Panc1 (cell line): ENCODE measurements at regions not wholly inside any gene's neighbourhood (a gene's known extent, or its start where the extent isn't known, plus 50 kb on each side); places are given as distances from the start of the nearest gene placed in this dataset.

ENCODE experiments used
- ATAC-seq: fragments of 200-7000 bp; cut with Tn5 transposase; 2 replicates; pipeline ENCODE4 v1.9.1; 2020; ENCODE audit warnings: mild to moderate bottlenecking, moderate library complexity
- BruUV-seq: library from RNA; stranded (reverse); fragments of 400-500 nt; replicated peaks from 2 replicates; lab custom pipeline; 2021; lab: Mats Ljungman, UMichigan
- CTCF ChIA-PET: fragments of 300-600 bp; sonication (Branson Sonifier 250); formaldehyde crosslinking; loops from one replicate; lab custom pipeline; 2022; ENCODE audit warnings: antibody characterized with exemption; lab: Charles Lee
- POLR2A ChIA-PET: fragments of 300-600 bp; sonication (Branson Sonifier 250); formaldehyde crosslinking; loops from one replicate; lab custom pipeline; 2022; ENCODE audit warnings: antibody characterized with exemption; lab: Charles Lee
- DNase-seq: peaks from one replicate; pipeline ENCODE4 v3.0.0-alpha.2; 2010; ENCODE audit warnings: low read depth, low spot score
- H3K27ac ChIP-seq: 2 replicates; pipeline ENCODE4 v1.5.1; 2011; ENCODE audit warnings: mild to moderate bottlenecking, low read length, inconsistent platforms
- H3K27me3 ChIP-seq: fragments of 200-500 bp; sonication (Bioruptor generic); 2 replicates; pipeline ENCODE4 v1.6.0; 2014; ENCODE audit warnings: low read length, inconsistent platforms; ENCODE audit not compliant: control insufficient read depth, insufficient read depth
- H3K36me3 ChIP-seq: fragments of 200-500 bp; sonication (Bioruptor generic); 2 replicates; pipeline ENCODE4 v1.5.1; 2014; ENCODE audit warnings: inconsistent platforms, mild to moderate bottlenecking, low read length, moderate library complexity; ENCODE audit not compliant: control insufficient read depth, insufficient read depth
- H3K4me1 ChIP-seq: 2 replicates; pipeline ENCODE4 v1.5.1; 2011; ENCODE audit warnings: inconsistent platforms, mild to moderate bottlenecking, low read length, moderate library complexity; ENCODE audit not compliant: control insufficient read depth, insufficient read depth
- H3K4me3 ChIP-seq, 2 experiments: 2 replicates each; pipeline ENCODE4 v1.5.1; 2011 to 2012; ENCODE audit warnings: low read depth in 2 of 2, low read length in 2 of 2, mild to moderate bottlenecking in 2 of 2, inconsistent platforms in 1 of 2, moderate library complexity in 1 of 2
- H3K9me3 ChIP-seq: fragments of 200-500 bp; sonication (Bioruptor generic); 2 replicates; pipeline ENCODE4 v1.5.1; 2014; ENCODE audit warnings: low read depth, mild to moderate bottlenecking, inconsistent platforms, low read length, moderate library complexity; ENCODE audit not compliant: control insufficient read depth, insufficient read depth
- CTCF ChIP-seq: fragments of 450-650 bp; IDR thresholded peaks from 2 replicates; pipeline ENCODE4 v1.5.1; 2017; ENCODE audit warnings: mild to moderate bottlenecking
- POLR2AphosphoS5 ChIP-seq: IDR thresholded peaks from 2 replicates; pipeline ENCODE4 v1.6.1; 2012; ENCODE audit warnings: mild to moderate bottlenecking, low read depth, low read length, moderate library complexity
- REST ChIP-seq, 2 experiments: IDR thresholded peaks; 2 replicates each; pipeline ENCODE4 v1.6.1; 2011 to 2012; ENCODE audit warnings: low read depth in 2 of 2, control low read depth in 1 of 2, low read length in 1 of 2, mild to moderate bottlenecking in 1 of 2, moderate library complexity in 1 of 2; ENCODE audit not compliant: insufficient read depth in 1 of 2
- SIN3A ChIP-seq: IDR thresholded peaks from 2 replicates; pipeline ENCODE4 v1.6.1; 2012; ENCODE audit warnings: low read depth, mild to moderate bottlenecking, low read length, moderate library complexity, borderline replicate concordance; ENCODE audit not compliant: insufficient read depth
- TCF7L2 ChIP-seq: IDR thresholded peaks from 2 replicates; pipeline ENCODE4 v1.6.1; 2011; ENCODE audit warnings: mild to moderate bottlenecking, low read depth, low read length, inconsistent platforms
- in situ Hi-C: cut with HindIII; loops from 2 replicates; pipeline ENCODE4 v1.10.0; 2016; ENCODE audit warnings: low sequenced_read_pairs, low pct_unique_long_range_greater_than_20kb
- intact Hi-C: fragments of 100-400 bp; cut with micrococcal nuclease; formaldehyde crosslinking; loops from one replicate; pipeline ENCODE4 v1.10.0; 2022; ENCODE audit not compliant: unreplicated experiment

DNA sequence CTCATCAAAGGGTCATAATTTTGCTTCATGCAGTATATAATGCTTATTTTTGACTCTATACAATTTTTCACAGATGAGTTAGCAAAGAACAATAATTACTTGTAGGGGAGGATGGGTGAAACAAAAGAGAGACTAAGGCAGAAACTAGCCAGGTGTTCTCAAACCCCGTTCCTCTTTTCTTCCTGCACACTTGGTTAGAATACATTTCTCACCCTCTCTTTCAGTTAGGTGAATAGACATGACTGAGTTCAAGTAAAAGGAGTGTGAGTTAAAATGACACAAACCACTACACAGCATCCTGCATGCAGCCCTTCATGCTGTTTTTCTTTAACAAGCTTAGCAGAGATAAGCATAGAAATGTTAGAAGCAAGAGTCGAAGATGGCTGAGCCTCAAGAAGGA, 922.2 kb downstream of the TBL1XR1 start:
- no TSS peak for BruUV-seq

DNA sequence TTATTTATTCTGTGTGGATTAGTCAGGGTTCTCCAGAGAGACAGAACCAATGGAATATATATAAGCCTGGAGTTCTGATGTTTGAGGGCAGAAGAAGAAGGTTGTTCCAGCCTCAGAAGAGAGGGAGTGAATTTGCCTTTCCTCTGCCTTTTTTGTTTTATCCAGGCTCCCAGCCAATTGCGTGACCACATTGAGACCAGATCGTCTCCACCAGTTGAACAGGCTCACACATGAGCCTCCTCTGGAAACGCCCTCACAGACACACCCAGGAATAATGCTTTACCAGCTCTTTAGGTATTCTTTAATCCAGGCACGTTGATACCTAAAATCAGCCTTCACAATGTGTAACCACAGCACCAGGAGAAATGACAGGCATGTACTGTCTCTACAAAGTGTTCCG, 923.1 kb downstream of the TBL1XR1 start:
- Histone ChIP-seq H3K27ac (no peak overlapping the region), H3K9me3 (no peaks in the 10 kb centered on the region), H3K27me3 (no peaks in the 10 kb centered on the region), H3K36me3 (no peaks in the 10 kb centered on the region), H3K4me3 (no peak overlapping the region), H3K4me1 (no peaks in the 10 kb centered on the region)
- ChIA-PET POLR2A (no interaction called here), CTCF (no interaction called here)
- TF ChIP-seq POLR2AphosphoS5 (no peak), REST (IDR thresholded peaks at IDR 0.05; ENCODE audit: insufficient read depth in 1 of 2, low read depth in 2 of 2, low read length in 1 of 2) (no peak), CTCF (no peak), SIN3A (no peak), TCF7L2 (no peak)
- no TSS peak for BruUV-seq
- intact Hi-C loops: no loop called here
- ATAC-seq: no peak
- DNase-seq: no peak
- in situ Hi-C loops: no loop called here

More for the DNA sequence above, 922.2 kb downstream of the TBL1XR1 start:
- TF ChIP-seq SIN3A (no peak), POLR2AphosphoS5 (no peak), REST (IDR thresholded peaks at IDR 0.05; ENCODE audit: insufficient read depth in 1 of 2, low read depth in 2 of 2, low read length in 1 of 2) (no peak), CTCF (no peak)
- Histone ChIP-seq H3K36me3 (no peaks in the 10 kb centered on the region), H3K27me3 (no peaks in the 10 kb centered on the region), H3K27ac (no peak overlapping the region), H3K4me3 (no peak overlapping the region), H3K9me3 (no peaks in the 10 kb centered on the region), H3K4me1 (no peaks in the 10 kb centered on the region)
- ChIA-PET POLR2A (no interaction called here), CTCF (no interaction called here)
- DNase-seq: no peak
- no peak for ATAC-seq
- in situ Hi-C loops: no loop called here
- intact Hi-C loops: no loop called here
